ENCODE measurements at regions not wholly inside any gene's neighbourhood (a gene's known extent, or its start where the extent isn't known, plus 50 kb on each side); places are given as distances from the start of the nearest gene placed in this dataset.

DNA sequence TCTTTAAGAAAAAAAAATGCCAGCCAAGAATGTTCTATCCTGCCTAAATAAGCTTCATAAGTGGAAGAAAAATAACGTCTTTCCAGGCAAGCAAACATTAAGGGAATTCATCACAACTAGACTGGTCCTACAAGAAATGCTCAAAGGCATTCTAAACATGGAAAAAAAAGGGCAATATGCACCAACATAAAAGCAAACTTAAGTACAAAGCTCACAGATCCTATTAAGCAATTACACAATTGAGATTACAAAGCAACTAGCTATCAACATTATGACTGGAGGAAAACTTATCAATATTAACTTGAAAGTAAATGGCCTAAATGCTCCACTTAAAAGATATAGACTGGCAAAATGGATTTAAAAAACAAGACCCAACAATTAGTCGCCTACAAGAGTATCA is 240.6 kb upstream of the CTAGE1 start:
- TF ChIP-seq POLR2A (IDR thresholded peaks at IDR 0.05; ENCODE audit: extremely low read depth, insufficient read length) (no peak), MYC (IDR thresholded peaks at IDR 0.05; ENCODE audit: low read depth, low read length) (no peak)
- TF ChIP-seq, protein P1, sequence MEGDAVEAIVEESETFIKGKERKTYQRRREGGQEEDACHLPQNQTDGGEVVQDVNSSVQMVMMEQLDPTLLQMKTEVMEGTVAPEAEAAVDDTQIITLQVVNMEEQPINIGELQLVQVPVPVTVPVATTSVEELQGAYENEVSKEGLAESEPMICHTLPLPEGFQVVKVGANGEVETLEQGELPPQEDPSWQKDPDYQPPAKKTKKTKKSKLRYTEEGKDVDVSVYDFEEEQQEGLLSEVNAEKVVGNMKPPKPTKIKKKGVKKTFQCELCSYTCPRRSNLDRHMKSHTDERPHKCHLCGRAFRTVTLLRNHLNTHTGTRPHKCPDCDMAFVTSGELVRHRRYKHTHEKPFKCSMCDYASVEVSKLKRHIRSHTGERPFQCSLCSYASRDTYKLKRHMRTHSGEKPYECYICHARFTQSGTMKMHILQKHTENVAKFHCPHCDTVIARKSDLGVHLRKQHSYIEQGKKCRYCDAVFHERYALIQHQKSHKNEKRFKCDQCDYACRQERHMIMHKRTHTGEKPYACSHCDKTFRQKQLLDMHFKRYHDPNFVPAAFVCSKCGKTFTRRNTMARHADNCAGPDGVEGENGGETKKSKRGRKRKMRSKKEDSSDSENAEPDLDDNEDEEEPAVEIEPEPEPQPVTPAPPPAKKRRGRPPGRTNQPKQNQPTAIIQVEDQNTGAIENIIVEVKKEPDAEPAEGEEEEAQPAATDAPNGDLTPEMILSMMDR (IDR thresholded peaks at IDR 0.05; ENCODE audit: low read depth, low read length), result no peak
- TF ChIP-seq, protein P2, sequence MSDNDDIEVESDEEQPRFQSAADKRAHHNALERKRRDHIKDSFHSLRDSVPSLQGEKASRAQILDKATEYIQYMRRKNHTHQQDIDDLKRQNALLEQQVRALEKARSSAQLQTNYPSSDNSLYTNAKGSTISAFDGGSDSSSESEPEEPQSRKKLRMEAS (IDR thresholded peaks at IDR 0.05; ENCODE audit: low read depth, low read length), result no peak
